Panc1 (cell line): ENCODE measurements at regions not wholly inside any gene's neighbourhood (a gene's known extent, or its start where the extent isn't known, plus 50 kb on each side); places are given as distances from the start of the nearest gene placed in this dataset.

Experiments
- CTCF ChIP-seq: fragments of 450-650 bp; IDR thresholded peaks from 2 replicates; pipeline ENCODE4 v1.5.1; 2017; ENCODE audit warnings: mild to moderate bottlenecking
- POLR2AphosphoS5 ChIP-seq: IDR thresholded peaks from 2 replicates; pipeline ENCODE4 v1.6.1; 2012; ENCODE audit warnings: mild to moderate bottlenecking, low read depth, low read length, moderate library complexity
- REST ChIP-seq, 2 experiments: IDR thresholded peaks; 2 replicates each; pipeline ENCODE4 v1.6.1; 2011 to 2012; ENCODE audit warnings: low read depth in 2 of 2, control low read depth in 1 of 2, low read length in 1 of 2, mild to moderate bottlenecking in 1 of 2, moderate library complexity in 1 of 2; ENCODE audit not compliant: insufficient read depth in 1 of 2
- TCF7L2 ChIP-seq: IDR thresholded peaks from 2 replicates; pipeline ENCODE4 v1.6.1; 2011; ENCODE audit warnings: mild to moderate bottlenecking, low read depth, low read length, inconsistent platforms

GRCh38 chr7:149588930-149589329, 91.3 kb upstream of the ZNF746 start:
- TF ChIP-seq POLR2AphosphoS5: no peak
- no peak for TF ChIP-seq CTCF
- TF ChIP-seq TCF7L2: no peak
- TF ChIP-seq REST (IDR thresholded peaks at IDR 0.05; ENCODE audit: insufficient read depth in 1 of 2, low read depth in 2 of 2, low read length in 1 of 2): no peak
